ENCODE measurements at regions not wholly inside any gene's neighbourhood (a gene's known extent, or its start where the extent isn't known, plus 50 kb on each side); places are given as distances from the start of the nearest gene placed in this dataset.

GRCh38 chr1:29962831-29963247 lies 726.5 kb downstream of the PTPRU start:
- intact Hi-C loops (cut with DNase I, micrococcal nuclease) = no loop called here
- no peak for TF ChIP-seq CTCF (IDR thresholded peaks at IDR 0.05)
- H3K4me3 ChIP-seq = no peak overlapping the region
- DNase-seq (no peak), ATAC-seq (no peak)
- no peaks in the 10 kb centered on the region for H3K9me3 ChIP-seq
- no peaks in the 10 kb centered on the region for H3K36me3 ChIP-seq (ENCODE audit: low read depth)
- no peaks in the 10 kb centered on the region for H3K4me1 ChIP-seq (ENCODE audit: low read depth)

DNA sequence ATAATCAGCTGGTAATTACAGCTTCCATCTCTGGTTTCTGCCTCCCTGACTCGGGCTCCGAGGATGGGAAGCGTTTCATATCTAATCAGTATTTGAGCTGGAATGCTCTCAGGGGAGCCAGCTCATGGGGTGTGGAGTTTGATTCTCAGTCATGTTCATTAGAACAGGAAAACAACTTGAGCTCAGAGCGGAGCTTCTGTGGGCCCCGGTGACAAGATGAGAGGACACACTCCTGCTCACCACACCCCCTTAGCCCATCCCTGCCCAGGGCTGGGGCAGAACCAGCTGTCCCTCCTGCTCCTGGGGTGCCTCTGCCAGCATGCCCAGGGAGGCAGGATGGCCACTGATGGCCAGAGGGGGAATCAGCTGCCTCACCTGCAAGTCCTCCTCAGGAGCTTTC lies 726.0 kb downstream of the PTPRU start:
- H3K4me3 ChIP-seq = no peak overlapping the region
- ATAC-seq (no peak), DNase-seq (no peak)
- no peaks in the 10 kb centered on the region for H3K4me1 ChIP-seq (ENCODE audit: low read depth)
- intact Hi-C loops (cut with DNase I, micrococcal nuclease) = no loop called here
- H3K36me3 ChIP-seq (ENCODE audit: low read depth) = no peaks in the 10 kb centered on the region
- TF ChIP-seq CTCF (IDR thresholded peaks at IDR 0.05) = no peak
- H3K9me3 ChIP-seq = no peaks in the 10 kb centered on the region

- intact Hi-C loops (cut with DNase I, micrococcal nuclease) = no loop called here
- Histone ChIP-seq H3K36me3 (ENCODE audit: low read depth) (no peaks in the 10 kb centered on the region), H3K9me3 (no peaks in the 10 kb centered on the region), H3K4me1 (ENCODE audit: low read depth) (no peaks in the 10 kb centered on the region), H3K4me3 (no peak overlapping the region)
- DNase-seq (no peak), ATAC-seq (no peak)
- no peak for TF ChIP-seq CTCF (IDR thresholded peaks at IDR 0.05)
Observed at GRCh38 chr1:29961293-29962059, 725.2 kb downstream of the PTPRU start.

GRCh38 chr1:29960876-29961275 lies 724.6 kb downstream of the PTPRU start:
- TF ChIP-seq CTCF (IDR thresholded peaks at IDR 0.05) = no peak
- no peak overlapping the region for H3K4me3 ChIP-seq
- ATAC-seq (no peak), DNase-seq (no peak)
- H3K4me1 ChIP-seq (ENCODE audit: low read depth) = no peaks in the 10 kb centered on the region
- H3K36me3 ChIP-seq (ENCODE audit: low read depth) = no peaks in the 10 kb centered on the region
- no peaks in the 10 kb centered on the region for H3K9me3 ChIP-seq
- intact Hi-C loops (cut with DNase I, micrococcal nuclease) = no loop called here

- Histone ChIP-seq H3K4me1 (ENCODE audit: low read depth) (no peaks in the 10 kb centered on the region), H3K4me3 (no peak overlapping the region), H3K9me3 (no peaks in the 10 kb centered on the region), H3K36me3 (ENCODE audit: low read depth) (no peaks in the 10 kb centered on the region)
- DNase-seq = no peak
- no peak for ATAC-seq
- no peak for TF ChIP-seq CTCF (IDR thresholded peaks at IDR 0.05)
- intact Hi-C loops (cut with DNase I, micrococcal nuclease) = no loop called here
Observed at GRCh38 chr1:29960156-29960755, 723.9 kb downstream of the PTPRU start.

Data from mucosa of descending colon (tissue), 3 donors.